HUES6 (cell line): ENCODE measurements at regions not wholly inside any gene's neighbourhood (a gene's known extent, or its start where the extent isn't known, plus 50 kb on each side); places are given as distances from the start of the nearest gene placed in this dataset.

Experiments used
- H3K27ac ChIP-seq: 2 replicates; pipeline ENCODE4 v1.7.0; 2013; ENCODE audit warnings: low read depth, mild to moderate bottlenecking, low read length, inconsistent platforms
- H3K27me3 ChIP-seq: 2 replicates; pipeline ENCODE4 v1.6.1; 2013; ENCODE audit warnings: low read length; ENCODE audit not compliant: control insufficient read depth, insufficient read depth
- H3K36me3 ChIP-seq: 2 replicates; pipeline ENCODE4 v1.6.1; 2013; ENCODE audit warnings: low read length; ENCODE audit not compliant: control insufficient read depth, insufficient read depth
- H3K4me1 ChIP-seq: 2 replicates; pipeline ENCODE4 v1.6.1; 2013; ENCODE audit warnings: low read length; ENCODE audit not compliant: control insufficient read depth, insufficient read depth
- H3K4me3 ChIP-seq: 2 replicates; pipeline ENCODE4 v1.5.1; 2013; ENCODE audit warnings: low read depth, low read length
- H3K9ac ChIP-seq: one replicate; pipeline ENCODE4 v1.6.1; 2013; ENCODE audit warnings: mild to moderate bottlenecking, low read length
- H3K9me3 ChIP-seq: 2 replicates; pipeline ENCODE4 v1.6.1; 2013; ENCODE audit warnings: low read depth, low read length; ENCODE audit not compliant: control insufficient read depth, insufficient read depth

DNA sequence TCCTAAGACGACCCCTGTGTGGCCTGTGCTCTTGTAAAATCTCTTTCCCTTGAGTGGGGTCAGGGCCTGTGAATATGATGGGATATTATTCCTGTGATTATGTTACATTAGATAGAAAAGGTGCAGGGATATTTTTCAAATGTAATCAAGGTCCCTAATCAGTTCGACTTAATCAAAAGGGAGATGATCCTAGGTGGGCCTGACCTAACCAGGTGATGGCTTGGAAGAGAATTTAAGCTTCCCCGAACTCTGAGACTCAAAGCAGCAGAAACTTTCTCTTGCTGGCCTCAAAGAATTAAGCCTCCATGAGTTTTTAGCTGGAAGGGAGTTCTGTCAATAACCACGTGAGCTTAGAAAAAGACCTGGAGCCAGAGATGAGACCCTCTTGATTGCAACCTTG is 124.7 kb downstream of the MAF start:
- no peak overlapping the region for H3K9ac ChIP-seq
- no peaks in the 10 kb centered on the region for H3K9me3 ChIP-seq
- no peaks in the 10 kb centered on the region for H3K27me3 ChIP-seq
- no peak overlapping the region for H3K4me3 ChIP-seq
- H3K27ac ChIP-seq: no peak overlapping the region
- H3K36me3 ChIP-seq: no peaks in the 10 kb centered on the region
- H3K4me1 ChIP-seq: no peaks in the 10 kb centered on the region

DNA sequence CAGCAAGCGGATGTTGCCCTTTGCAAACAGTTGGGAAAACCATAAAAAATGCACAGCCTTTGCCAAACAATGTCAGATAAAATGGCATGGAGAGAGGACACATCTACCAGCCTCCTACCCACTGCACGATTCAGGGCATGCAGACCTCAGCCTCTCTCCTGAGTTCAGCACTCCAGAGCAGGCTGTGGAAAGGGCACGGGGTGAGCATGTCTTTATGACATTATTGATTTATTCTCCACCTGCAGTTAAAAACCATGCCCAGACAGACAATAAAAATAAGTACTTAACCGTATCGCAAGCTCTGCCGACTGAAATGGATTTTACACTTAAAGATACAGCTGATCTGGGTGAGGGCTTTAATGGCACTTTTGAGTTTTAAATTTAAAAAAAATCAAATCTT is 127.1 kb downstream of the MAF start:
- H3K27ac ChIP-seq: no peak overlapping the region
- no peak overlapping the region for H3K4me3 ChIP-seq
- H3K9ac ChIP-seq: no peak overlapping the region
- no peaks in the 10 kb centered on the region for H3K36me3 ChIP-seq
- no peaks in the 10 kb centered on the region for H3K9me3 ChIP-seq
- no peaks in the 10 kb centered on the region for H3K4me1 ChIP-seq
- H3K27me3 ChIP-seq: no peaks in the 10 kb centered on the region

DNA sequence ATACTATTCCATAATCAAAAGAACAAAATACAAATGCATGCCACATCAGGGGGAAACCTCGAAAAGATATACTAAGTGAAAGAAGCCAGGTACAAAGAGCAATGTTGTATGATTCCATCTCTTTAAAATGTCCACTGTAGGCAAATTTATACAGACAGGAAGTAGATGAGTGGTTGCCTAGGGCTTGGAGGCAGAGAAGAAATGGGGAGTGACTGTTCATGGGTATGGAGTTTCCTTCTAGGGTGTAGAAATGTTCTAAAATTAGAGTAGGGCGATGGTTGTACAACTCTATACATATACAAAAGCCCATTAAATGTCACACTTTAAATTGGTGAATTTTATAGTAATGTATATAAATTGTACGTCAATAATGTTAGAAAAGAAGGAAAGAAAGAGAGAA is 128.1 kb downstream of the MAF start:
- Histone ChIP-seq H3K9me3 (no peaks in the 10 kb centered on the region), H3K4me3 (no peak overlapping the region), H3K36me3 (no peaks in the 10 kb centered on the region), H3K4me1 (no peaks in the 10 kb centered on the region), H3K27me3 (no peaks in the 10 kb centered on the region), H3K9ac (no peak overlapping the region), H3K27ac (no peak overlapping the region)

DNA sequence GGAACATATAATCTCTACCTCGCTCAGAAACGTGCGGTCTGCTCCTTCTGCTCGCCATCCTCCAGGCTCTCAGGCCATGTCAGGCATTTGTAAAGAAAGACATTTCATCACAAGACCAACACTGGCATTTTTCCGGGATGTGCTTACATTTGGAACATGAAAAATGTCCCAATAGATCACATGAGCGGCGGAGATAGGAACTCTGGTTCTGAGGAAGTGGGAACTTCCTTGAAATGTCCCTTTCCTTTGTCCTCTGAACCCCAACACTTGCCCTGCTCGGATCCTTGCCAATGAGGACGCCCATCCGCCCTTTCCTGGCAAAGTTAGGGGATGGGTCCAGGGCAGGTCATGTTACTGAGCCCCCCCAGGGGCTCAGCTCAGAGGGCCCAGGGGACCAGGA is 130.5 kb downstream of the MAF start:
- Histone ChIP-seq H3K4me1 (no peaks in the 10 kb centered on the region), H3K27me3 (no peaks in the 10 kb centered on the region), H3K27ac (no peak overlapping the region)

DNA sequence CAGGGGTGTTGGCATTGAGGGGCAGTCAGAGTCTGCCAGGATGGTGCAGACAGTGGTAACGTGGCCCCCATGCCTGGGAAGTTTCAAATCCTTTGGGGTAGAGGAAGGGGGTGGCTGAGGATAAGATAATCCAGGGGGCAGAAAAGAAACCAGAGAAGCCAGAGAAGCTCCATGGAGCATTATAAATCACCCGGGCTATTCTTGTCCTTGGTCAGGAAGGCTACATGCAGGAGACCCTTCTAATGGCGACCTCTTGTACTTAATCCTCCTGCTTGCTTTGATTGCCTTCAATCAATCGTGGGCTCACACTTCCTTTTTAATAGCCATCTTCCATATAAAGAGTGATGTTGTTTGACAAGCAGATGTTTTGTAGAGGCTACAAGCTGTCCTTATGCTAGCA is 131.9 kb downstream of the MAF start:
- Histone ChIP-seq H3K9me3 (no peaks in the 10 kb centered on the region), H3K36me3 (no peaks in the 10 kb centered on the region), H3K27me3 (no peaks in the 10 kb centered on the region), H3K4me1 (no peaks in the 10 kb centered on the region), H3K9ac (no peak overlapping the region), H3K27ac (no peak overlapping the region), H3K4me3 (no peak overlapping the region)

More for the DNA sequence above, 130.5 kb downstream of the MAF start:
- H3K36me3 ChIP-seq: no peaks in the 10 kb centered on the region
- H3K9me3 ChIP-seq: no peaks in the 10 kb centered on the region
- no peak overlapping the region for H3K4me3 ChIP-seq
- no peak overlapping the region for H3K9ac ChIP-seq

DNA sequence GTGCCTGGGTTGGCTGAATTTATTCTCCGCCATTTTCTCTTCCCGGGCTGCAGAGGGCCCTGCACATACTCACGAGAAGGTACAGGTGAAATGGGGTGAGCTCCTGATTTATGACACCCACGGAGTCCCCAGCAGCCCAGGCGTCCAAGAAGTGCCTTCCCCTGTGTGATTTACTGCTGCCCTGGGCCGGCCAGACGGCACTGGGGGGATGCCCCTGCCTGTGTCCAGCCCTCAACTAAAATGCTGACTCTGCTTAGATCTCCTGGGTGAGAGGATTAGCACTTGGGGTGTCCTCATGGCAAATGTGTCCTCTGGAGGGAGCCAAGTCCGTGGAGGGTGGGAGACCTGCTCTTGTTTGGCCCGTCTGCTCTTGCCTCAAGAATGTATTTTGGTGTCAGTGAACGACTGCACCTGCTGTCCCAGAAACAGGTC is 132.4 kb downstream of the MAF start:
- H3K4me3 ChIP-seq: no peak overlapping the region
- no peaks in the 10 kb centered on the region for H3K36me3 ChIP-seq
- no peaks in the 10 kb centered on the region for H3K9me3 ChIP-seq
- no peak overlapping the region for H3K27ac ChIP-seq
- H3K9ac ChIP-seq: no peak overlapping the region
- no peaks in the 10 kb centered on the region for H3K4me1 ChIP-seq
- H3K27me3 ChIP-seq: no peaks in the 10 kb centered on the region

DNA sequence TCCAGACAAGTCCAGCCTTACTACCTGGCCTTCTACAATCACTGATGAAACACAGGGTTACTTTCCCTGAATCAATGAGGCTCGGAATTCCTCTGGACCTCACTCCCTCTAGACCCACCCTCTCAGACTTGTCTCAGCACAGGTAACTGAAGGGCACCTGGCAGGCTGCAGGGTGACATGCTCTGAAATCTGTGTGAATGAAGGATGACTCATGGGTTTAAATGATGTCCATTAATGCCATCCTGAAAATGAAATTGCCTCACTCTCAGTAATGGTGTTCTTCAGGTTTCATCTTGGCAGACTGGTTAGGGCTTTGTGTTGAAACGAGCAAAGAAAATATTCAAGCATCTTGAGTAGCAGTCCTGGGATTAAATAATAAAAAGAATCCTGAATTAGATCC is 134.4 kb downstream of the MAF start:
- Histone ChIP-seq H3K9ac (no peak overlapping the region), H3K4me1 (no peaks in the 10 kb centered on the region), H3K27ac (no peak overlapping the region), H3K9me3 (no peaks in the 10 kb centered on the region), H3K27me3 (no peaks in the 10 kb centered on the region), H3K36me3 (no peaks in the 10 kb centered on the region), H3K4me3 (no peak overlapping the region)

DNA sequence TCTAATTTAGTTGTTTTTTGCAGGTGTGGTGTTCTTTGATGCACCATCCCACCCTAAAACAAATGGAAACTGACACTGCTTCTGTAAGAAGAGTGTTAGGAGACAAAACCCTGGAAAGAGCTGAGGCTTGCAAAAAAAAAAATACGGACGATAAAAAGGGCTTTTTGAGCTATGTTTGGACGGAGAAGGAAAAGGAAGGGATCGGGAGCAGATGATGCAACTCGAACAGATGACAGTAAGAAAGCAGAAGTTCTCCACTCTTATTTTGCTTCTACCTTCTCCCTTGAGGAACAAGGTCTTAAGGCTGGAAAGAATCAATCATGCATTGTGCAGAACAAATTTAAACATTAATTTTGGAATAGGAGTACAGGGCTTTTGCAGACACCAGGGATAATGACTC is 136.7 kb downstream of the MAF start:
- no peaks in the 10 kb centered on the region for H3K36me3 ChIP-seq
- no peaks in the 10 kb centered on the region for H3K4me1 ChIP-seq
- H3K27ac ChIP-seq: no peak overlapping the region
- no peak overlapping the region for H3K4me3 ChIP-seq
- H3K27me3 ChIP-seq: no peaks in the 10 kb centered on the region
- H3K9ac ChIP-seq: no peak overlapping the region
- H3K9me3 ChIP-seq: no peaks in the 10 kb centered on the region

DNA sequence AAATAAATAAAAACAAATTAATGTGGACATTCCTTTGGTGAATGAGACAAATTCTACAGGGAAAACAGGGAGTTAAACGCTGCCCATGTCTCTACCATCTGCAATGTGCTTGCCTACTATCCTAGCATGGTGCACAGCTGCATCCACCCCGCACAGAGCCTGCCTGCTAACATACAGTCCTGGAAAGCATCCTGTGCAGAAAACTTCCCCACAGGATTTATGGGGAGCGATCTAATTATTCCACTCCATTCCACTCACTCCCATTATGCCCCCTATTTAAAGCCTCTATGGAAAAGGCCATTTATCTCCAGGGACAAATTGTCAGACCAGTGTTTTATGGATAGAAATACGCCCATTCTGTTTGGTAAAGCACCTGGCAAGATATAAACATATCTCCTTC is 144.5 kb downstream of the MAF start:
- no peaks in the 10 kb centered on the region for H3K36me3 ChIP-seq
- no peaks in the 10 kb centered on the region for H3K27me3 ChIP-seq
- no peaks in the 10 kb centered on the region for H3K9me3 ChIP-seq
- H3K4me3 ChIP-seq: no peak overlapping the region
- no peak overlapping the region for H3K27ac ChIP-seq
- H3K4me1 ChIP-seq: no peaks in the 10 kb centered on the region
- no peak overlapping the region for H3K9ac ChIP-seq

DNA sequence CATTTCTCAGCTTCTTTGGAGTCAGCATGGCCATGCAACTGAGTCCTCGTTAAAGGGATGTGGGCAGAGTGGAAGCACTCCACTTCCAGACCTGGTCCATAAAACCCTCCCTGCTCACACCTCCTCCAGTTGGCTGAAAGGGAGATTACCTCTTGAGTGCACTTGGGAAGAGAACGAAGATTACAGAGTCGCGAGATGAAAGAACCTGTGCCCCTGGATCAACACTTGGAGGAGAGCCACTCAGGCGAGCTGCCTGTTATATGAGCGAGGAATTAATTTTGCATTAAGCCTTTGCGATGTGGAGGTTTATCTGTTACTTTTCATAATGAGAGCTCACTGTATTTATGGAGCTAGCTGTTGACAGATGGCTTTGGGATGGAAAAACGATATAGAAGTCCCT is 147.9 kb downstream of the MAF start:
- H3K4me3 ChIP-seq: no peak overlapping the region
- no peaks in the 10 kb centered on the region for H3K9me3 ChIP-seq
- no peaks in the 10 kb centered on the region for H3K36me3 ChIP-seq
- no peaks in the 10 kb centered on the region for H3K27me3 ChIP-seq
- no peaks in the 10 kb centered on the region for H3K4me1 ChIP-seq
- H3K9ac ChIP-seq: no peak overlapping the region
- no peak overlapping the region for H3K27ac ChIP-seq

DNA sequence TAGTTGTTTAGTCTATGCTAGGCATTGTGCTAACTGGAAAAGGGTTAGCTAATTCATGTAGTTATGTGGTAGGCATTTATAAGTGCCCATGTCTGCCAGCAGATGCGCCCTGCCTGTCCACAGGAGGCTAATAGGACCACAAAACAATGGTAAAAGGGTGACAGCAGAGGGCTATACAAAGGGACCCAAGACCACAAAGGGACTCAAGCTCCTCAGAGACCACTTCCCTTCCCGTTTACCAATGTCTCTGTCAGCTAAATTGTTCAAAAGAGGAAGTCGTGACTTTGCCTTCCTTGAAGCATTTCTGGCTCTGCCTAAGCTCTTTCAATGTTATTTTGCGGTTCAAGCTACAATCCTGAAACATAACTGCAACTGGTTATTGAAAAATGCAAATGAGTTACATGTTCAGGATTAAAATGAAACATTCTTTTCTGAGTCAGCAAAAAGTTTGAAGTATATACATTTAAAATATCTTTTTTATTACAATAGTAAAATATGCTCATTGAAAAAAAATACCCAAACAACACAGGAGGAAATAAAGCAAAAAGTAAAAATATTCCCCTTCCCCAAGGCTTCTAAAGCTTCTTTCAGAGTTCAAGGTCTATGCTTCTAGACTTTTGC is 149.2 kb downstream of the MAF start:
- Histone ChIP-seq H3K4me3 (no peak overlapping the region), H3K27ac (no peak overlapping the region), H3K9ac (no peak overlapping the region), H3K27me3 (no peaks in the 10 kb centered on the region), H3K9me3 (no peaks in the 10 kb centered on the region), H3K4me1 (no peaks in the 10 kb centered on the region), H3K36me3 (no peaks in the 10 kb centered on the region)

DNA sequence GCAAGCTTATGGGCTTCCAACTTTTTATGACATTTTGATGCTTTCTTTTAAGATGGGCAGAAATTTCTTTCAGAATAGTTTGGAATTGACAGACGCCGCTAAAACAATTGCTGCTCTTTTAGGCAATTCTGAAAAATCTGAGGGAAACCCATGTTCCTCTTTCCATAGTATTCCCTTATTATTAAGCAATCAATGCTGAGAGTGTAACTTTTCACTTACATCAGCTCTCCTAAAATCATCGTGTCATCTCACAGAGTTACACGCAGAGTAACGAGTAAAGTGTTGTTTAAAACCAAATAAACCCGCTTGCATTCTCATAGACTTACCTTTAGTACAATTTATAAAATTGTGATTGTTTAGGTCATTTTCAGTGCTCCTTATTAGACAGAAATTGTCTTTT is 150.6 kb downstream of the MAF start:
- Histone ChIP-seq H3K27me3 (no peaks in the 10 kb centered on the region), H3K4me3 (no peak overlapping the region), H3K9ac (no peak overlapping the region), H3K9me3 (no peaks in the 10 kb centered on the region), H3K4me1 (no peaks in the 10 kb centered on the region), H3K36me3 (no peaks in the 10 kb centered on the region), H3K27ac (no peak overlapping the region)
